AG04450 (cell line): ENCODE measurements at regions not wholly inside any gene's neighbourhood (a gene's known extent, or its start where the extent isn't known, plus 50 kb on each side); places are given as distances from the start of the nearest gene placed in this dataset.

ENCODE experiments used
- CTCF ChIA-PET: fragments of 300-600, 350-600 bp; formaldehyde crosslinking; extraction: SDS; loops from one replicate; lab custom pipeline; 2022; ENCODE audit warnings: antibody characterized with exemption, inconsistent platforms; lab: Charles Lee
- POLR2A ChIA-PET: fragments of 350-600 bp; formaldehyde crosslinking; extraction: SDS; loops from one replicate; lab custom pipeline; 2021; ENCODE audit warnings: antibody characterized with exemption, inconsistent platforms; lab: Yijun Ruan, JAX
- DNase-seq: peaks from one replicate; pipeline ENCODE4 v3.0.0-alpha.2; 2011; ENCODE audit warnings: low read depth, low spot score
- H3K27ac ChIP-seq: one replicate; pipeline ENCODE4 v1.5.1; 2012; ENCODE audit warnings: low read depth, low read length, control low read depth
- H3K27me3 ChIP-seq: one replicate; pipeline ENCODE4 v1.6.0; 2012; ENCODE audit warnings: low read length; ENCODE audit not compliant: control insufficient read depth, insufficient read depth
- H3K4me3 ChIP-seq: 2 replicates; pipeline ENCODE4 v1.5.1; 2011; ENCODE audit warnings: mild to moderate bottlenecking, low read depth, low read length, control low read depth
- H3K9me3 ChIP-seq: 2 replicates; pipeline ENCODE4 v1.5.1; 2012; ENCODE audit warnings: low read length; ENCODE audit not compliant: control insufficient read depth, insufficient read depth
- TF ChIP-seq, protein P1 (sequence below): IDR thresholded peaks from 2 replicates; pipeline ENCODE4 v1.5.1; 2011; ENCODE audit warnings: low read depth, low read length, control low read depth, inconsistent platforms

DNA sequence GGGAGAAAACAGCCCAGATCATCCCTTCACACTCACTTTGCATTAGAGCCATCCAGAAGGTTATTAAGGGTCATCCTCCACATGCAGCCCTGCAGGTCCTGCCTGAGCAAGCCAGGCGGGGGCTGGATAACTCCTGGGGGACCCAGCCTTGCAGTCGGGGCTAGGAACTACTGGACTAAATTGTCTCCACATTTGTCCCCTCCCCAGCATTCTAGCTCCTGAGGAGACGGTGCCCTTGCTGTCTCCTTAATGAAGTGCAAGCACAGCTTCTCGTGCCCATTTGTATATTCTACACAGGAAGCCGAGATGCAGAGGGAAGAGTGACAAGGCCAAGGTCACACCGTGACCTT is 185.2 kb downstream of the C16orf95 start:
- TF ChIP-seq, protein P1, sequence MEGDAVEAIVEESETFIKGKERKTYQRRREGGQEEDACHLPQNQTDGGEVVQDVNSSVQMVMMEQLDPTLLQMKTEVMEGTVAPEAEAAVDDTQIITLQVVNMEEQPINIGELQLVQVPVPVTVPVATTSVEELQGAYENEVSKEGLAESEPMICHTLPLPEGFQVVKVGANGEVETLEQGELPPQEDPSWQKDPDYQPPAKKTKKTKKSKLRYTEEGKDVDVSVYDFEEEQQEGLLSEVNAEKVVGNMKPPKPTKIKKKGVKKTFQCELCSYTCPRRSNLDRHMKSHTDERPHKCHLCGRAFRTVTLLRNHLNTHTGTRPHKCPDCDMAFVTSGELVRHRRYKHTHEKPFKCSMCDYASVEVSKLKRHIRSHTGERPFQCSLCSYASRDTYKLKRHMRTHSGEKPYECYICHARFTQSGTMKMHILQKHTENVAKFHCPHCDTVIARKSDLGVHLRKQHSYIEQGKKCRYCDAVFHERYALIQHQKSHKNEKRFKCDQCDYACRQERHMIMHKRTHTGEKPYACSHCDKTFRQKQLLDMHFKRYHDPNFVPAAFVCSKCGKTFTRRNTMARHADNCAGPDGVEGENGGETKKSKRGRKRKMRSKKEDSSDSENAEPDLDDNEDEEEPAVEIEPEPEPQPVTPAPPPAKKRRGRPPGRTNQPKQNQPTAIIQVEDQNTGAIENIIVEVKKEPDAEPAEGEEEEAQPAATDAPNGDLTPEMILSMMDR: no peak
- CTCF ChIA-PET: no interaction called here
- Histone ChIP-seq H3K27me3 (peaks cover 31% of the 10 kb centered on the region), H3K9me3 (peaks cover 16% of the 10 kb centered on the region), H3K27ac (no peak overlapping the region), H3K4me3 (no peak overlapping the region)
- POLR2A ChIA-PET: interaction anchor here (0.6 kb wide), 1 partner anchor 556 kb away, joined by 7 read pairs; no protein-coding TSS in a partner anchor
- no peak for DNase-seq

DNA sequence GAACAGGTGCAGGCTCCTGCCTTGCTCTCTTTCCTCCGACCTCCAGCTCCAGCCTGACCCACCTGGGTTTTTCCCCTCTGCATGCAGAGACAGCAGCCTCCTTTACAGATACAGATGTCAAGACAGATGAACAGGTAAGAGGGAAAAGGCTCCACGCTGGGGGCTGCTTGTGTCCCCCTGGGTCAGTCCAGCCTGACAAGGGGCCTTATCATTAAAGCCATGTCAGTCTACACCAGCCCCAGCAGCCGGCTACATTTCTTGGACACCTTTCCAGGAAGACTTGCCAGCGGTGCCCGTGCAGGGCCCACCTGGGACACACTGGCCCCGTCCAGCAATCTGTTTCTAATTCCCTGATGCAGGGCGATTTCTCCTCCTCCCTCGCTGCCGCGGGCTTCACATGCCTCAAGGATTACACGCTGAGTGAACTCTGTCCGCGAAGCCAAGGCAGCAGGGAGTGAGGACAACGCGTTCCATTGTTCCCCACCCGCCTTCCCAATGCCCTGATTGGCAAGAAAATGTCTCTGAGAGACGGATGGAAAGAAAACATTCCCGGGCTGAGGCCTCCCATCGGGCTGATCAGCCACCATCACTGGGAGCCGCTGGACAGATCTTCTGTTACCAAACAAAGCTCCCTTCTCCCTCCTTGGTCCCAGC is 184.7 kb downstream of the C16orf95 start:
- Histone ChIP-seq H3K9me3 (peaks cover 21% of the 10 kb centered on the region), H3K27ac (no peak overlapping the region), H3K27me3 (peaks cover 34% of the 10 kb centered on the region), H3K4me3 (no peak overlapping the region)
- ChIA-PET CTCF (no interaction called here), POLR2A (no interaction called here)
- TF ChIP-seq, protein P1: no peak
- DNase-seq: peak; percentile 8

DNA sequence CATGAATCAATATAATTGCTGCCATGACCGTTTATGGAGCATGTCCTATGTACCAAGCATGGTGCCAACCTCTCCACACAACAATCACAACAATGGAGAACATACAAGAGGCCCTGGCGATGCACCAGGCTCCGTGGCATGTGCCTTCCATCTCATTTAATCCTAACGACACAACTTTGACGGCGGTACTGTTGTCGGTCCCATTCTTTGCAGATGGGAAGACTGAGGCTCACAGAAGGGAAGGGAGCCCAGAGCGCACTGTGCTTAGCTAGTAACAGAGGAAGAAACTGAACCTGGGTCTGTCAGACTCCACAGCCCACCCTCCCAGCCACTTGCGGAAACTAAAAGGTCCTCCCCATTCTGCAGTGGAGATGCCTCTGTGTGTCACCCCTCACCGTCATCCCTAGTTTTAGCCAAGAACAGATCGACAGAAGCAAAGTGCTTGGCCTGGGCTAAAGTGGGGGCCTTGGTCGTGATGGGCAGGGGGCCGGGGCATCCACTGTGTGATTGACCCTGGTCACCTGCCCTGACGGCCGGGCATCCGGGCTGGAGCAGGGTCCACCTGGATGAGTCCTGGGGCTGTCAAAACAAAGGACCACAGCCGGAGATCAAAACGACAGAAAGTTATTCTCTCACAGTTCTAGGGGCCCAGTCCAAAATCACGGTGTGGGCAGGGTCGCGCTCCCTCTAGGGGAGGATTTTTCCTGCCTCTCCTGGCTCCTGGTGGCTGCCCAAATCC is 183.9 kb downstream of the C16orf95 start:
- ChIA-PET POLR2A (no interaction called here), CTCF (no interaction called here)
- DNase-seq: no peak
- H3K4me3 ChIP-seq: no peak overlapping the region
- no peak overlapping the region for H3K27ac ChIP-seq
- peaks cover 23% of the 10 kb centered on the region for H3K9me3 ChIP-seq
- peaks cover 34% of the 10 kb centered on the region for H3K27me3 ChIP-seq
- TF ChIP-seq, protein P1: no peak

DNA sequence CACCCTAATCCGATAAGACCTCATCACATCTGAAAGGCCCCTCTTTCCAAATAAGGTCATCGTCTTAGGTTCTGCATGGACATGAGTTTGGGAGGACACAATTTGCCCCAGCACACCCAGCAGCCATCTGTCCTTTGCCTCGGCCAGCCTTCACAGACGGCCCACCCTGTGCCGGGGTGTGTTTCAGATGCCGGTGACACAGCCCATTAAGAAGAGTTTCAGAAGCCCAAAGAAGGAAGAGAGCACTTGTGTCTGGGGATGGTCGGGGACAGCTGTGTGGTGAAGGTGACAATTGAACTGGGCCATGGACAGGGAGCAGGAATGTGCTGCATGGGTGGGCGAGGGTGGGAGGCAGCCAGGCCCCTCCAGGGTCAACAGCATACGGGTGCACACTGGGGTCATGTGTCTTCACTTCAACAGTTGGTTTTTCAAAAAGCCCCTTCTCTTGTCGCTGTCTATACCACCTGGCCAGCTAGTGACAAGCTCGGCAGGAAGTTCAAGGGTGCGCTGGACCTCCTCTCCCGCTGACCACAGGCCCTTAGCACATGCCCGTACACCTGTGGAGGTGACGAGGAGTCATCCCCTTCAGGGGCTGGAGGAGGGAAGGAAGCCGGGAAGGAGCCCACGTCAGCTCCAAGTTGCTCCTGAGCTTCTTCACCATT is 183.1 kb downstream of the C16orf95 start:
- TF ChIP-seq, protein P1: no peak
- Histone ChIP-seq H3K4me3 (no peak overlapping the region), H3K9me3 (peaks cover 17% of the 10 kb centered on the region), H3K27me3 (peaks cover 31% of the 10 kb centered on the region), H3K27ac (no peak overlapping the region)
- CTCF ChIA-PET: no interaction called here
- DNase-seq: no peak
- POLR2A ChIA-PET: no interaction called here

DNA sequence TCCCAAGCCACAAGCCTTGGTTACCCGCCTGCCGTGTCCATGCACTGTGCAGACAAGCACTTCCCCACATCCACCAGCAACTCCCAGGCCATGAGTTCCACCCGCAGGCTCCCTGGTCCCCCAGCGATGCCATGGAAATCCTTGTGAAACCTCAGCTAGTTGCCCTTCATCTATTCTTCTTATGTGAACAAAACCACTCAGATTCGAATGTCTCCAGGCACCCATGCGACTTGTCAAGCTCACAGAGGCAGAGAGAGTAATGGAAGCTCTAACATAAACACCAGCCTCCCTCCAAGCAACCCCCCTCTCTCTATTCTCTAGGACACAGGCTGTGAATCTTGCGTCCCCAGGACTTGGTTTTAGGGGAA is 182.6 kb downstream of the C16orf95 start:
- Histone ChIP-seq H3K27me3 (peaks cover 33% of the 10 kb centered on the region), H3K9me3 (peaks cover 17% of the 10 kb centered on the region), H3K4me3 (no peak overlapping the region), H3K27ac (no peak overlapping the region)
- ChIA-PET POLR2A (no interaction called here), CTCF (no interaction called here)
- TF ChIP-seq, protein P1: no peak
- DNase-seq: no peak
